GM18505 (cell line): ENCODE measurements at regions not wholly inside any gene's neighbourhood (a gene's known extent, or its start where the extent isn't known, plus 50 kb on each side); places are given as distances from the start of the nearest gene placed in this dataset.
"Not testable (repeated sequence)": the region's sequence is repeated elsewhere in the genome, so short reads cannot be mapped to it uniquely, and the experiment has no call there.

Experiments
- ATAC-seq: cut with Tn5 transposase; IDR thresholded peaks from one replicate; pipeline ENCODE4 v1.9.1; 2021; ENCODE audit not compliant: unreplicated experiment
- POLR2A ChIP-seq: IDR thresholded peaks from 4 replicates; pipeline ENCODE4 v1.6.1; 2011; ENCODE audit warnings: borderline replicate concordance; ENCODE audit not compliant: insufficient read depth, insufficient read length; ENCODE audit errors: extremely low read depth

DNA sequence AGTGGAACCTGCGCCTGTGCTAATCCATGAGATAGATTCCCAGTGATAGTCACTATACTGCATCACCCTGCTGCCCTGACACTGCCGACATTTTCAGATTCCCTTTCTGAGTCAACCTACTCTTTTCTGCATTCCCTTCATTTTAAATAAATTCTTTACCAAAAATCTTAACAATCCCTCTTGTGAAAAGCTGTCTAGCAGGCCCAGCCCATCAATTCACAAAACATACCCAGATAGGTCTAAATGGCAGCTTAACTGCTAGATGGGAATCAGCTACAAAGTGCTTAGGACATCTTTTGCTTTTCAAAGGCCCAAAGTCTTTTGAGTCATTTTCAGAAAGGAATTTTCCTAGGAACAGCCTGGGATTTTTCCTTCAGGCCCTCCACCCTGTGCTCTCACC lies 180.1 kb upstream of the PTBP2 start:
- no peak for ATAC-seq
- TF ChIP-seq POLR2A = no peak

- no peak for TF ChIP-seq POLR2A
- ATAC-seq = no peak
Observed at GRCh38 chr1:96544051-96544830, 177.3 kb upstream of the PTBP2 start.

GRCh38 chr1:96544831-96545221 lies 176.8 kb upstream of the PTBP2 start:
- no peak for ATAC-seq
- TF ChIP-seq POLR2A = no peak

DNA sequence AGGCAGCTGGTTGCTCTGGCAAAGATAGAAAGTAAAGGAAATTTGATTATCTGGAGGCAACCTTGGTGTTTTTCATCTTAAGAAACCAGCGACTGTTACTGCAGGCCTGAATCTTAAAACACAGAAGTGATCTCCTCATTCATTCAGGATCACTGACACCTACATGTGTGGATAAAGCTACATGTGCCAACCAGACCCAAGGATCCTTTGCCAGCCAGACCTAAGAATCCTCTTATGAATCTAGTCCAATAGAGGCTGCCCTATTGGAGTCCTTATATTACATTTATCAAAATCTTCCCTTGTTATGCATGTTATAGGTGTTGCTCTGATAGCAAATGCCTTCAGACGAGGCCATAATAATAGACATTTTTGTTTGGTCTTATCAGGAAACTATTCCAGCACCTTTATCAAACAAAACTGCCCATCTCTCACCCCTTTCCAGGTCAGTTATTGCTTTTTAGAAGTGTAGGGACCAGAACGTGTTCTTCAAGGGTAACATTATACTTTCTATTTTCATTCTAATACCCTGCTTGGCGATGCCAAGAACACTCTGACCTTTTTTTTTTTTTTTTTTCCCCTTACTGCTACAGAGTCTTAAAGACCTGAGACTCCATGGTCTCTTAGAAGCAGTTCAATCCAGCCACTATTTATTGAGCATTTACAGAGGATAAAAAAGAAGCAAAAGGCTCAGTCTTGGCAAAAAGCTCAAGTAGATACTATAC lies 175.5 kb upstream of the PTBP2 start:
- ATAC-seq = no peak
- TF ChIP-seq POLR2A = no peak

- no peak for ATAC-seq
- no peak for TF ChIP-seq POLR2A
Observed at GRCh38 chr1:96550061-96550460, 171.5 kb upstream of the PTBP2 start.

DNA sequence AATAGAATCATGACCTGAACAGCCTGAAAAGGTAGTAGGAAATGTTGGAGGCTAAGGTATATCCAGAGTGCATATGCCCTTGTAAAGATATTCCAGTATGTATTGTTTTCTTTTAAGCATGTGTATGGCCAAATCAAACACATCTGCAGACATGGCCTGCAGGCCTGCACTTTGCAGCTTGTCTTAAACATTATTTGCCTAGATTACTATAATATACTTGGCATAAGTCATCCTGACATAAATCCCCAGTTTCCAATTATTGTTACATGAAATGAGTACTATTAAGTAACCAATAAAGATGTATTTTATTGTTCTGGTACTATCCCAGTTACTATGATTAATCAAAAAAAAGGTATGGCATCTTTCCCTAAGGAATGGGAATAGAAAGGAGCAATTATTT lies 169.1 kb upstream of the PTBP2 start:
- no peak for ATAC-seq
- no peak for TF ChIP-seq POLR2A

- TF ChIP-seq POLR2A = no peak
- ATAC-seq = no peak
Observed at GRCh38 chr1:96553811-96554210, 167.8 kb upstream of the PTBP2 start.

- ATAC-seq = no peak
- TF ChIP-seq POLR2A = no peak
Observed at GRCh38 chr1:96554364-96554763, 167.2 kb upstream of the PTBP2 start.

DNA sequence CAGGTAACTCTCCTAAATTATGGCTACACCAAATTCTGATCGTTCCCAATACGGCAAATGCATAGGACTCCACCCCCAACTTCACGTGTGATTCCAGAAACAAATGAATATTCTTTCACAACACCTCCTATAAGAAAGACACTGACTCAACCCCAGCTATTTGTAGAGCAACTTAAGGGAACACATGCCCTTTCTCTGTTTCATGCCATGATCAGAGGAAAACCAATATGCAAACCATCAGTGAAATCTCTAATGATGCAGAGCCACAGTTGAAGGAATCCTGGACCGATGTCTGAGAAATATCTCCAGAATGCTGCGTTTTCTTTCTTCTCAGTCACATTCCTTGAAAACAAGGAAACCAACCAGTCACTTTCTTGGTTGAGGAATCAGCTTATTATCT lies 164.2 kb upstream of the PTBP2 start:
- TF ChIP-seq POLR2A = no peak
- no peak for ATAC-seq

GRCh38 chr1:96558635-96559034 lies 162.9 kb upstream of the PTBP2 start:
- TF ChIP-seq POLR2A = no peak
- no peak for ATAC-seq

GRCh38 chr1:96559181-96559580 lies 162.4 kb upstream of the PTBP2 start:
- ATAC-seq = no peak
- no peak for TF ChIP-seq POLR2A

- ATAC-seq = no peak
- no peak for TF ChIP-seq POLR2A
Observed at GRCh38 chr1:96559707-96560596, 161.6 kb upstream of the PTBP2 start.

DNA sequence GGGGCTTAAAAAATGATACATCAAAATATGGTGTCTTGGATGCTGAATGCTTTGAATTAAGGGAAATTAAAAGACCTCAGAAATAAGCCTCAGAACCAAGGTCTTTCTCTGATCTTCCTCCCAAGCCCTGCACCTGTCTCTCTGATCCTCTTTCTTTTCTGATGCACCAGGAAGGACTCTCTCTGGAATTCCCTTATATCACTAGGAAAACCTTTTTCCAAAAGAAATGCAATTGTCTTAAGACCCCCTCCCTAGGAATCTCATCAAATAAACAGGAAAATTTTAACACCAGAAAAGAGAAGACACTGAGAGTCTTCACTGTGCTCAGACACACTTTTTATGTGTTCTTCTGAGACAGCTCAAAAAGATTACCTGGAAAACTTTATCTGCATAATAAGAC lies 159.5 kb upstream of the PTBP2 start:
- TF ChIP-seq POLR2A = no peak
- no peak for ATAC-seq

- not testable (repeated sequence) for ATAC-seq
Observed at GRCh38 chr1:96564401-96564800, 157.2 kb upstream of the PTBP2 start.
